ENCODE measurements at regions not wholly inside any gene's neighbourhood (a gene's known extent, or its start where the extent isn't known, plus 50 kb on each side); places are given as distances from the start of the nearest gene placed in this dataset.
A peak's percentile ranks its signal among the peaks of the same experiment; 100 is the strongest.

- no peak for DNase-seq (ENCODE audit: low read depth)
These were observed 176.3 kb upstream of the PARP11 start for GRCh38 chr12:4049298-4050080.

- DNase-seq (ENCODE audit: low read depth): no peak
These were observed 174.2 kb upstream of the PARP11 start for GRCh38 chr12:4047421-4047820.

DNA sequence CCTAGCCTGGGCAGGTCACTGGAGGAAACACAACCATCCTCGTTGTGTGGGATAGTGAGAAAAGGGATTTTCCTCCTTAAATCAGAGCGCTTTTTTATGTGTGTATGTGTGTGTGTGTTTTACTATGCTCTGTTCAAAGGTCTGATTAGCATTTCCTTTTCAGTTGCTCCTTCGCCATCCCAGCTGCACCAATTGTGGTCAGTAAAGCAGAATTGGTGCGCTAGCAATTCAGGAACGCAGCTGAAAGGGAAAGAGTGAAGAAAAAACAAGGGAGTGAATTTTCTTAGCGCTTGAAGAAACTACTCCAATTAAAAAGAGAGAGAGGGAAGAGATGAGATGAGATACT, 173.3 kb upstream of the PARP11 start:
- no peak for DNase-seq (ENCODE audit: low read depth)

- DNase-seq (ENCODE audit: low read depth): no peak
These were observed 172.7 kb upstream of the PARP11 start for GRCh38 chr12:4045786-4046494.

DNA sequence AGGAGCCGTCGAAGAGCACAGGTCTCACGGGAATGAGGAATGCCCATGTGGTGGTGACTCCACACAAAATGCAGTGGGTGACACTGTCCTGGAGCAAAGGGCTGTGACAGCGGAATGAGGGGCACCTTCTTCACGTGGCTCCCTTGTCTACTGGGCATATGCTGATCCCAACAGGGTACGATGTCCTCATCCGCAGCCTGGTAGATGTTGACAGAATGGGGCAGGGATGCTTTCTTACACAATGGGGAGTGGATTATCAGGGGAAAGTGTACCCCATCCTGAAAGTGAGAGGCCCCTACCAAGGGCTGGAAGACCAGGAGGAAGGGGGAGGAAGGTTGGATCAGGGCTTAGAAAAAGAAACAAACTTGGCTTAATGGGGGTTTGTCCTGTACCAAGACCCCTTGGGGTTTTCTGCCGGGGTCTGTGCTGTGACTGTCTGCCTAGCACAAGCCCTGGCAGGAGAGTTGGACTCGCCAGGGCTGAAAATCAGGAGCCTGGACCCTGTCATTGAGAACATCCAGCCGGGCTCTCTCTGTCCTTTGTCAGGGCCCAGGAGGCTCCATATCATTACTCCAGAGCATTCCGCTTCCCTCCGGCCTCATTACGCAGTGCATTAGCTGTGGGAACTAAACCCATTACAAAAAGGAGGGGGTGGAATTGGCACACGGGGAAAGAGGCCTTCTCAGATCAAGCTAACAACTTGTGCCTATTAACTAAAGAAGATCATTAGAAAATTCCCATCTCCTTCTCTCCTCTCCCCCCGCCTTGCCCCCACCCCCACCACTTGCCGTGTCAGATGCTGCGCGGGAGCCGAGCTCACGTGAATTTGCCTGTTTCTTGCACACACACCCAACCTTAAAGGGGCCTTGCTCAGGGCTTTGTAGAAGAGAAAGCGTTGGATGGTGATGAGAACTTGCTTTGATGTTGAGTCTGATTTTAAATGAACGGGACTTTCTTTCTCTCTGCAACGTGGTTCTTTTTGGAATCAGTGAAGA, 171.8 kb upstream of the PARP11 start:
- no peak for DNase-seq (ENCODE audit: low read depth)

GRCh38 chr12:4044101-4044500, 170.9 kb upstream of the PARP11 start:
- no peak for DNase-seq (ENCODE audit: low read depth)

- DNase-seq (ENCODE audit: low read depth): no peak
These were observed 168.1 kb upstream of the PARP11 start for GRCh38 chr12:4041187-4041885.

DNA sequence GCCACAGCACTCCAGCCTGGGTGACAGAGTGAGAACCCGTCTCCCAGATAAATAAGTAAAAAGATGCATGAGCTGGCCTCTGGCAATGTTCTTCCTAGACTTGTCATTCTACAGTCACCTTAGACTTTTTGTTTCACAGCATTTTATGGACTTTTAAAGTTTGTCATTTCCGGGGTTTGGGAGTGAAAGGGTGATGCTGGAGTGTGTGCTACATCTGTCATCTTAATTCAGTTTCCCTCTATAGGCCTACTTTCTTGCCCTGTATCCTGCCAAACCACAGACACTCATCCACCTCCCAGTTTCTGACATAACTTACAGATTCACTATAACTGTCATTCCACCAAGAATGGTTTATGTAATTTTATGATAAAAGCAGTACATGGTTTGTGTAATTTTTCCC, 166.7 kb upstream of the PARP11 start:
- DNase-seq (ENCODE audit: low read depth): no peak

- peak; percentile 47 for DNase-seq (ENCODE audit: low read depth)
These were observed 164.6 kb upstream of the PARP11 start for GRCh38 chr12:4037747-4038312.

GRCh38 chr12:4036671-4037271, 163.6 kb upstream of the PARP11 start:
- no peak for DNase-seq (ENCODE audit: low read depth)

- DNase-seq (ENCODE audit: low read depth): no peak
These were observed 161.7 kb upstream of the PARP11 start for GRCh38 chr12:4034921-4035320.

GRCh38 chr12:4032924-4033615, 159.9 kb upstream of the PARP11 start:
- DNase-seq (ENCODE audit: low read depth): peak; percentile 15

- DNase-seq (ENCODE audit: low read depth): peak; percentile 75
These were observed 158.6 kb upstream of the PARP11 start for GRCh38 chr12:4031703-4032291.

DNA sequence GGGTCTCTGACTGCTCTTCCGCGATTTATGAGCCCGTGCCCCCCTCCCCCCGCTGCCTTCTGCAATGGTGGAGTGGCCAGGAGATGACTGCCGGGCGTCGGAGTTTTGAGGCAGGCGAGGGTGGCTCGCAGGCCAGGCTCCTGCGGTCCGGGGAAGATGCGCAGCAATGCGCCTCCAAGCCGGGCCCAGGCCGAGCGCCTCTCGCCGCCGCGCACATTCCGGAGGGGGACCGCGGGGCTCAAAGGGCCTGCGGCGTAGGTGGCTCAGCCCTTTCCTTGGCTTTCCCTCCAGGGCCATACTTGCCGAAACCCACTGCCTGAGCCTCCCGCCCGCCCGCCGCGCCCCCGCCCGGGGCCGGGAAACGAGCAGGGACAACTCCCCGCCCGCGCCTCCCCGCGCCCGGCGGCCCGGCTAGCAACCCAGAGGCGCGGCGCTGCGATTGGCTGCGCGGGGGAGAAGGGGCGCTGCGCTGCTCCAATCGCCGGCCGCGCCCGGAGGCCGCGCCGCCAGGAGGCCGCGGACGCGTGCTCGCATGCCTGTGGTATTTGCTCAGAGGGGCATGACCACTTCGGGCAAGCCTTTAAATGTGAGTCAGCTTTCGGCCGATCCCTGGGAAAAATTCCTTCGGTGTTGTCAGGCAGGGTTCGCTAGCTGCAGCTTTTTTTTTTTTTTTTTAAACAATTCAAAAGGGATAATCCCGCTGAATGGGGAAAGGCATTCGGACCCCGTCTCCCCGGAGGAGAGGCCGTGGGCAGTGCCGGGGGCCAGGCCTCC, 157.9 kb upstream of the PARP11 start:
- peak; percentile 99 for DNase-seq (ENCODE audit: low read depth)

DNA sequence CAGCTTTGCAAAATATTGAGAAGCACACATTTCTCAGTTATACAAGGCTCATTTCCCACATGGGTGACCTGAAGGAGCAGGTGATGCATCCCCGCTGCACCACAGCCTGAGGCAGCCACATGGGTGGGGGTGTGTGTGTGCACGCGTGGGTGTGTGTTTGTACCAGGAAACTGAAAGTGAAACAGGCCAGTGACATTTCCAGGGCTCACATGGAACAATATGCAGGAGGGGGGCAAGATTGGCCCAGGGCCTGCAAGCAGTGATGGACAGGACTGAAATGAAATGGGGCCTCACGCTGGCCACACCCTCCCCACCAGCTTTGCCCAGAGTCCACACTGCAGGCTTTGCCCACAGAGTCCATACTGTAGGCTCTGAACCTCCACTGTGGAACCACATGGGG, 154.2 kb upstream of the PARP11 start:
- DNase-seq (ENCODE audit: low read depth): no peak

DNA sequence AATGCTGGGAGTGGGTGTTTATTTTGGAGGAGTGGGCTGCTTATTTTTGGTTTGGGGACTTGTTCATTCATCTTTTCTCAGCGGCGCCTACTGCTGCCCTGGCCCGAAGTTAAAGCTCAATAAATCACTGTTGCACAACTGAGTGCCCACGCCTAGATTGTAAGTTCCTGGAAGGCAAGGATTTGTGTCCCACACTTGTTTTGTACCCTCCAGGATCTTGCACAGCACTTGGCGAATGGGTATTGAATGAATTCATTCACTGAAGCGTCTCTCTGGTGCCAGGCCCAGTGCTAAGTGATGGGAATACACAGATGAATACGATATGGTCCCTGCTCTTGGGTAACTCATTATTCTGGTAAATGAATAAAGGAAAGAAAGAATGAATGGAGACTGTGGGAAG, 153.3 kb upstream of the PARP11 start:
- no peak for DNase-seq (ENCODE audit: low read depth)

GRCh38 chr12:4026020-4026358, 152.8 kb upstream of the PARP11 start:
- DNase-seq (ENCODE audit: low read depth): no peak

DNA sequence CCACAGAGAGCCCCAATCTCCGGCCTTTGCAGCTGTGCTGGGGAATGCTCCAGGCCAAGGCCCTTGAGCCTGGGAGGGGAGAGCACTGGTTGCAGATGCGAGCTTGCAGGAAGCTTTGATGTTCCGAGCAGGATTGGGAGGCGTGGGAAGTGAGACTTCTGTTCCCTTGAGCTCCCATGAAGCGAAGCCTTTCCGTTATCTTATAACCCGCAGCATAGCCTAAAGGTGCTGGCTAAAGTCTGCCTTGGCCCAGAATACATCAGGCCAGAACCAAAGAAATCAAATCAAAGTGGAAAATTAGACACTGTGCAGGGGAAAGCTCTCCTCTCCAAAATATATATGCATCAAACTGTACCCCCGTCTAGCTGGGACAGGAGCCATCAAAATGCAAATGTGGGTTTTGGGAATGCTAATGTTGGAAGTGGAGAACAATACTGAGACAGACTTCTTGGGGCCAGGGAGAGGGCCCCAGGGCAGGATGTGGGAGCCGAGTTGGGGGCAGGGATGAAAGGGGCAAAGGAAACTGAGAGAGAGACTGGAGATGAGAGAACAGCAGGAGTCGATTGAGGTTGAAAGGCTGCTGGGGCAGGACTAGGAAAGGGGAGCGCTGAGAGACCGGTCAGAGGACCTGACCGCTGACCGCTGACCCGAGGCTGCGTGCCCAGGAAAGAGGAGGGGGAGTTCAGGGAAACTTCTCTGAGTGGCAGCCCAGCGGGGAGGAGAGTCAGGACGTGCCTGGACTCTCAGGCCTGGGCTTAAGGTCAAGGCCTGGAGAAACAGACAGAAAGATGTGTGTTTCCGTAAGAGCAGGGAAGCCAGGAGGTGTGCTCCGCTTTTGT, 152.2 kb upstream of the PARP11 start:
- DNase-seq (ENCODE audit: low read depth): no peak

DNA sequence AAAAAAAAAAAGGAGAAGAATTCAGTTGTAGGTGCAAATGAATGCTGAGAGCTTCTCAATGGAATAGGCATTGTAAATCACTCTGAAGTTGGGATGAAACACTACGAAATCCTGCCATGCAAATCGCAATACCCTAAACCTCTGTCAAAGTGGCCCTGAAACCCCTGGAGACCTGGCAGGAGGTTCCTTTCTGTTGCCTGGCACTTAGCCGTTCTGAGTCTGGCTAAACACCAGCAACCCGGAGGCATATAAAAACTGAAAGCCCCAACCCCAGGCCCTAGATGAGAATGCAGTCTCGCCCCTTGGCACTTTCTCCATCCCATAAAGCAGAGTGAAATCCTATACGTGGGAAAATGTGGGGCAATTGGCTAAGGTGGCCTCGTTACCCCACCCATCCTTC, 151.5 kb upstream of the PARP11 start:
- DNase-seq (ENCODE audit: low read depth): no peak
